ENCODE measurements at regions not wholly inside any gene's neighbourhood (a gene's known extent, or its start where the extent isn't known, plus 50 kb on each side); places are given as distances from the start of the nearest gene placed in this dataset.
A peak's percentile ranks its signal among the peaks of the same experiment; 100 is the strongest.

GRCh38 chr4:156247470-156247869, 293.8 kb upstream of the CTSO start:
- Histone ChIP-seq H2BK120ac (ENCODE audit: low read depth, low read length) (no peak overlapping the region), H2BK5ac (ENCODE audit: low read depth, low read length, poor library complexity, severe bottlenecking) (no peak overlapping the region), H3K4me3 (ENCODE audit: insufficient read depth, low read depth, low read length) (no peak overlapping the region), H3K4me1 (ENCODE audit: control insufficient read depth, insufficient read depth, low read length) (0 out of 2 replicates have a peak, but pooled peaks cover under 1% of the 10 kb centered on the region), H3K56ac (ENCODE audit: extremely low read depth, insufficient read depth, low read length) (no peak overlapping the region), H3K18ac (ENCODE audit: low read depth, low read length) (no peak overlapping the region), H3K27me3 (ENCODE audit: control insufficient read depth, insufficient read depth, low read length) (no peaks in the 10 kb centered on the region), H3K27ac (ENCODE audit: insufficient read depth, low read length) (no peak overlapping the region), H3K23ac (ENCODE audit: low read depth, low read length) (no peak overlapping the region), H3K4me2 (ENCODE audit: low read depth, low read length) (no peak overlapping the region), H3K36me3 (ENCODE audit: control insufficient read depth, insufficient read depth, low read length) (no peaks in the 10 kb centered on the region), H3K14ac (replicated peaks; ENCODE audit: low read depth, low read length) (no peak overlapping the region), H3K79me1 (ENCODE audit: low read depth in 1 of 2, low read length in 2 of 2) (no peaks in the 10 kb centered on the region), H2AK9ac (replicated peaks; ENCODE audit: low read depth, low read length, poor library complexity) (no peak overlapping the region), H4K91ac (ENCODE audit: insufficient read depth, low read depth, low read length) (no peak overlapping the region), H4K8ac (ENCODE audit: low read depth in 2 of 2, low read length in 2 of 2) (no peak overlapping the region), H4K5ac (ENCODE audit: low read depth, low read length) (no peak overlapping the region), H3K9me1 (ENCODE audit: insufficient read depth, low read length) (no peaks in the 10 kb centered on the region), H2BK20ac (ENCODE audit: low read depth, low read length) (no peak overlapping the region), H4K20me1 (ENCODE audit: insufficient read depth, low read length) (no peaks in the 10 kb centered on the region), H3K9me3 (ENCODE audit: control insufficient read depth, insufficient read depth, low read length) (no peaks in the 10 kb centered on the region), H2BK15ac (ENCODE audit: low read depth, low read length) (no peak overlapping the region), H3K9ac (ENCODE audit: low read depth, low read length) (no peak overlapping the region), H2AK5ac (ENCODE audit: low read depth, low read length) (no peak overlapping the region), H3K4ac (ENCODE audit: low read depth, low read length) (no peak overlapping the region), H2AFZ (replicated peaks; ENCODE audit: low read length, poor library complexity) (no peak overlapping the region)
- POLR2A ChIA-PET (ENCODE audit: unreplicated experiment) = no interaction called here
- no CpG with 5 or more reads among the region's 2 CpGs for WGBS, 2 experiments (ENCODE audit: extremely low coverage in 2 of 2, insufficient read length in 1 of 2)
- no peak for DNase-seq
- no TSS peak for BruUV-seq (replicated peaks)
- TF ChIP-seq NFE2L2 (IDR thresholded peaks at IDR 0.05; ENCODE audit: low read depth, low read length) (no peak), MAFK (IDR thresholded peaks at IDR 0.05; ENCODE audit: low read depth, low read length) (peak; percentile 96)
- CTCF ChIA-PET = no interaction called here
- in situ Hi-C loops (cut with MboI; ENCODE audit: low sequenced_read_pairs) = no loop called here
- no peak for ATAC-seq (ENCODE audit: low read depth)
- intact Hi-C loops (cut with micrococcal nuclease) = no loop called here
- dilution Hi-C loops (cut with HindIII; ENCODE audit: low sequenced_read_pairs, unreplicated experiment) = no loop called here
